ENCODE measurements at regions not wholly inside any gene's neighbourhood (a gene's known extent, or its start where the extent isn't known, plus 50 kb on each side); places are given as distances from the start of the nearest gene placed in this dataset.

DNA sequence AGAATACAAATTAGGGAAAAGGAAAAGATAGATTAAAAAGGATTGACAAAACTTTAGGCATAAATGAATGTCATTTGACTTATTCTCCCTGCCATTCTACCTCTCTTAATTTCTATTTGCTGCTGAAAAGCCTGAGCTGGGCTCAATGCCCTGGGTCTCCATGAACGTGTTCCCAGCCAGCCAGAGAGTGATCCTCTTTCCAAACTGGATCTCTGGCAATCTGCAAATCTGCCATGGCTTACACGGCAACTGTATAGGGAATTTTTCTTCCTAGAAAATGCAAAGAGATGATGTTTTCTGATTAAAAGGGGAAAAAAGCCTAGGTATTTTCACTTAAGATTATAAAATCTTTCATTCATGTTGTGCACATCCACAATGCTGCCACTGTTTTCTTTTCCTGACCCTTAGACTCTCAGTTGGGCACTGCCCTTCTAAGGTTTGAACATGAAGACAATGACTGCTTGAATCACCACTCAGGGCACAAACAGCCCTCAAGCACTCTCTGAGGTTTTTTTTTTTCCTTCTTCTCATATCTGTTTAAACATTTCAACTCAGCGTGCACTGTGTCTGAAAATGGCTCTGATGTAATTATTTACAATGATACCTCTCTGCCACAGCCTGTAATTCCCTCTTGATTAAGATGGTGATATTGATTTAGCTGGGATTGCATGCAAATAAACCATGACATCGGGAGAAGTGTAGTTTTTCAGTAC, 60.3 kb downstream of the DACT1 start:
- no peaks in the 10 kb centered on the region for H3K27me3 ChIP-seq (ENCODE audit: control insufficient read depth, insufficient read depth, low read length)
- H3K4me1 ChIP-seq (ENCODE audit: control insufficient read depth, insufficient read depth, low read length), result peaks cover 4% of the 10 kb centered on the region
- H3K9me3 ChIP-seq (ENCODE audit: control insufficient read depth, insufficient read depth, low read length), result no peaks in the 10 kb centered on the region
- no peak overlapping the region for H3K9ac ChIP-seq (ENCODE audit: low read depth, low read length)
- H3K36me3 ChIP-seq (ENCODE audit: control insufficient read depth, insufficient read depth, low read length), result no peaks in the 10 kb centered on the region
- H3K4me3 ChIP-seq (ENCODE audit: low read depth, low read length), result no peak overlapping the region

- Histone ChIP-seq H3K36me3 (ENCODE audit: control insufficient read depth, insufficient read depth, low read length) (no peaks in the 10 kb centered on the region), H3K4me1 (ENCODE audit: control insufficient read depth, insufficient read depth, low read length) (peaks cover 4% of the 10 kb centered on the region), H3K4me3 (ENCODE audit: low read depth, low read length) (no peak overlapping the region)
Measured at GRCh38 chr14:58699681-58700205, 62.0 kb downstream of the DACT1 start.

DNA sequence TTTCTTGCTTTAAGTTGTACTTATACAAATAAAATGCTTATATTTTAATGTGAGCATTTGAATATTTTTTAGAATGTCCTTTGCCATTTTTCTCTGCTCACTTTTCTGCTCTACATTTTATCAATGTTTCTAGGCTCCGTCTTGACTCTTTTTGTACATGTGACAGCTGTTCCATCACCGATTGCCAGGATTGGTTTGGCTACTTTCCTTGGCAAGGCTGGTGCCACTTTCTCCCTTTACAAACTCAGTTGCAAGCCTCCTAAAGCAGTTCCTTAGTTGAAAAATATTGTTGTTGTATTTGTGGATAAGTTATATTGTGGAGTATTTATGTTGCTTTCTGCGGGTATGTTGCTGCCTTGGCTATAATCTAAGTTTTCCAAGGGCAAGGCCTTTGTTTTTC, 63.4 kb downstream of the DACT1 start:
- Histone ChIP-seq H3K36me3 (ENCODE audit: control insufficient read depth, insufficient read depth, low read length) (no peaks in the 10 kb centered on the region), H3K27me3 (ENCODE audit: control insufficient read depth, insufficient read depth, low read length) (no peaks in the 10 kb centered on the region), H3K9me3 (ENCODE audit: control insufficient read depth, insufficient read depth, low read length) (no peaks in the 10 kb centered on the region), H3K4me3 (ENCODE audit: low read depth, low read length) (no peak overlapping the region), H3K9ac (ENCODE audit: low read depth, low read length) (no peak overlapping the region), H3K4me1 (ENCODE audit: control insufficient read depth, insufficient read depth, low read length) (peaks cover 4% of the 10 kb centered on the region)

More at GRCh38 chr14:58699681-58700205, 62.0 kb downstream of the DACT1 start:
- Histone ChIP-seq H3K9ac (ENCODE audit: low read depth, low read length) (no peak overlapping the region), H3K27me3 (ENCODE audit: control insufficient read depth, insufficient read depth, low read length) (no peaks in the 10 kb centered on the region), H3K9me3 (ENCODE audit: control insufficient read depth, insufficient read depth, low read length) (no peaks in the 10 kb centered on the region)

DNA sequence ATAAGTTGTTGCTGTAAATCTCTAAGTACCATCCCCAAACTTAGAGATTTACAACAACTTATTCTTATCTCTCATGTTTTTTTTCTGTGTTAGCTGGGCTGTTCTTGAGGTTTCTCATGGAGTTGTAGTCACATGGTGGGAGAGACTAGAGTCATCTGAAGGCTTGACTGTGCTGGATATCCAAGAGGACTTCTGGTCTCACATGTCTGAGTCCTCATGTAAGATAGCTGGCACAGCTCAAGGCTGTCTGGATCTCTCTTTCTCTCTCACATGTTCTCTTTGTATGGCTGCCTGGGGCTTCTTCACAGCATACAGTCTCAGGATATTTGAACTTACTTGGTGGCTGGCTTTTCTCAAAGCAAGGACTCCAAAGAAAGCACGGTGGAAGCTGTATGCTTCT, 63.8 kb downstream of the DACT1 start:
- no peaks in the 10 kb centered on the region for H3K36me3 ChIP-seq (ENCODE audit: control insufficient read depth, insufficient read depth, low read length)
- H3K27me3 ChIP-seq (ENCODE audit: control insufficient read depth, insufficient read depth, low read length), result no peaks in the 10 kb centered on the region
- peaks cover 4% of the 10 kb centered on the region for H3K4me1 ChIP-seq (ENCODE audit: control insufficient read depth, insufficient read depth, low read length)
- H3K4me3 ChIP-seq (ENCODE audit: low read depth, low read length), result no peak overlapping the region
- H3K9me3 ChIP-seq (ENCODE audit: control insufficient read depth, insufficient read depth, low read length), result no peaks in the 10 kb centered on the region
- H3K9ac ChIP-seq (ENCODE audit: low read depth, low read length), result no peak overlapping the region

DNA sequence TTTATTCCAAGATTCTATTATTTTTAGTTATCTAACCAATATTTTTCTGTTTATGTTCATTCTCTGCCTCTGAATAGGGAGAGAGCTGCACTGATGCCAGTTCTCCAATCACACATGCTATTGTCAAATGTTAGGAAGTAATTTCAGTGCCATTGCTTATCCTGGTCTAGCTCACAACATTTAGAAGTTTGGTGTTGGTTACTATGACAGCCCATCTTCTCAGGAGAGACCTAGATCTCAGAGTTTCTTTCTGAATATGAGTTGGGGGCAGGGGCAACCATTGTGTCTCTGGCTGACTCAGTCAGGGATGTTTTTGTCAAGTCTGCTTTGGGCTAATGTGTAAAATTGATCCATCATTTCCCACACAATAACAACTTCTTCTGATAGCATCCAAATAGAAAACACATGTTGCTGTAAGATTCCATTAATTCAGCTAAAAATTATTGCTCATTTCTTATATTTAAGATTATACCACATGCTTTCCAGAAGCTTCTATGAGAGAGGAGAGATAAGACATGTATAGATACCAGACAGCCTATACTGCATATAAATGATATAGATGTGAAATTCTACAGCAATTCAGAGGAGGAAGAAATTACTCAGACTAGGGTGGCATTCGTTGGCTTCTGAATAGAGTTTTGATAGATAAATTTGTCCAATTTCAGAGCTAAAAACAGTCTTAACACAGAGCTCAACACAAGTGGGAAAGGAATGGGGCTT, 64.8 kb downstream of the DACT1 start:
- H3K9me3 ChIP-seq (ENCODE audit: control insufficient read depth, insufficient read depth, low read length), result no peaks in the 10 kb centered on the region
- peaks cover 4% of the 10 kb centered on the region for H3K4me1 ChIP-seq (ENCODE audit: control insufficient read depth, insufficient read depth, low read length)
- H3K4me3 ChIP-seq (ENCODE audit: low read depth, low read length), result no peak overlapping the region
- H3K36me3 ChIP-seq (ENCODE audit: control insufficient read depth, insufficient read depth, low read length), result no peaks in the 10 kb centered on the region
- no peaks in the 10 kb centered on the region for H3K27me3 ChIP-seq (ENCODE audit: control insufficient read depth, insufficient read depth, low read length)
- no peak overlapping the region for H3K9ac ChIP-seq (ENCODE audit: low read depth, low read length)

DNA sequence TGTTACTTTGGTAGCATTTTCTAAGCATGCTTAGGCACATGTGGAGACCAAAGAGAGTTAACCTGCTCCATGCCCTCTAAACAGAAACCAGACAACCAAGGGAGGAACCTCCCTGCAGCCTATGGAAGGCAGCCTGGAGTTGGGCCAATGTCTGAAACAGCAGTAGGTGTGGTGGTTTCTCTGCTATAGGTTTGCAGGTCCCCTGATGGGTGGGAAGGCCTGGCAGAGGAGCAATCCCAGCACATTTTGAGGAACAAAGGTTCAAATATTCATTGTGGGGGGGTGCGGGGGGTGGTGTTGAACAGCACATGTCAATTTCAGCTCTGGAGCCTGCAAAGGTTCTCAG, 65.4 kb downstream of the DACT1 start:
- H3K9me3 ChIP-seq (ENCODE audit: control insufficient read depth, insufficient read depth, low read length), result no peaks in the 10 kb centered on the region
- H3K9ac ChIP-seq (ENCODE audit: low read depth, low read length), result no peak overlapping the region

DNA sequence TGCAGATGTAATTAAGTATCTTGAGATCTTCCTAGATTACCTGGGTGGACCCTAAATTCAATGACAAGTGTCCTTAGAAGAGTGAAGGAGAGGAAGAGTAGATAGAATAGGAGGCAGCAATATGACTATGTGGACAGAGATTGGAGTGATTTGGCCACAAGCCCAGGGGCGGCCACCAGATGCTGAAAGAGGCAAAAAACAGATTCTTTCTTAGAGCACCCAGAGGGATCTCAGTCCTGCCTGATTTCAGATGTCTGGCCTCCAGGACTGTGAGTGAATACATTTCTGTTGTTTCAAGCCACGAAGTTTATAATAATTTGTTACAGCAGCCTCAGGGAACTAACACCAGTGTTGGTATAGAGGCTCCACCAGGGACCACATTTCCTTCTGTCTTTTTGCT, 67.3 kb downstream of the DACT1 start:
- Histone ChIP-seq H3K36me3 (ENCODE audit: control insufficient read depth, insufficient read depth, low read length) (no peaks in the 10 kb centered on the region), H3K27me3 (ENCODE audit: control insufficient read depth, insufficient read depth, low read length) (no peaks in the 10 kb centered on the region), H3K4me1 (ENCODE audit: control insufficient read depth, insufficient read depth, low read length) (peaks cover 2% of the 10 kb centered on the region), H3K9ac (ENCODE audit: low read depth, low read length) (no peak overlapping the region), H3K4me3 (ENCODE audit: low read depth, low read length) (no peak overlapping the region), H3K9me3 (ENCODE audit: control insufficient read depth, insufficient read depth, low read length) (no peaks in the 10 kb centered on the region)

More for the DNA sequence above, 65.4 kb downstream of the DACT1 start:
- Histone ChIP-seq H3K36me3 (ENCODE audit: control insufficient read depth, insufficient read depth, low read length) (no peaks in the 10 kb centered on the region), H3K27me3 (ENCODE audit: control insufficient read depth, insufficient read depth, low read length) (no peaks in the 10 kb centered on the region), H3K4me1 (ENCODE audit: control insufficient read depth, insufficient read depth, low read length) (peaks cover under 1% of the 10 kb centered on the region), H3K4me3 (ENCODE audit: low read depth, low read length) (no peak overlapping the region)

DNA sequence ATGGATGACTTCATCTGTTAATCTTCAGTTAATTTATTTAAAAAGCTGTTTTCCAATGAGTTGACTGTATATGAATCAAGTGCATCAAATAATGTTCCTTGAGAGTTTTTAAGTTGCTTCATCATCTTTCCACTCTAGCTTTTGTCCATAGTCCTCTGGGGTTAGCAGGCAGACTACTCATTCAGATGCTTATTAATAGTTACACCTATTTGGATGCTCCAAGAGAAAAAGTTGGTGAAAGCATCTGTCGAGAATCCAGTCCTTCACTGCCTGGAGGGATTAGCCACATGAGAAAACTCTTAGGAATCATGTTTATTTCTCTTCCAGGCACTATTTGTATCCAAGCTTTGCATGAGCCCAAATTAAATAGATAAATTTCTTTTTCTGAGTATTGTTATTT, 70.2 kb downstream of the DACT1 start:
- H3K9me3 ChIP-seq (ENCODE audit: control insufficient read depth, insufficient read depth, low read length), result no peaks in the 10 kb centered on the region
- H3K9ac ChIP-seq (ENCODE audit: low read depth, low read length), result no peak overlapping the region
- no peaks in the 10 kb centered on the region for H3K36me3 ChIP-seq (ENCODE audit: control insufficient read depth, insufficient read depth, low read length)
- H3K4me3 ChIP-seq (ENCODE audit: low read depth, low read length), result no peak overlapping the region
- H3K4me1 ChIP-seq (ENCODE audit: control insufficient read depth, insufficient read depth, low read length), result peaks cover 2% of the 10 kb centered on the region
- no peaks in the 10 kb centered on the region for H3K27me3 ChIP-seq (ENCODE audit: control insufficient read depth, insufficient read depth, low read length)

DNA sequence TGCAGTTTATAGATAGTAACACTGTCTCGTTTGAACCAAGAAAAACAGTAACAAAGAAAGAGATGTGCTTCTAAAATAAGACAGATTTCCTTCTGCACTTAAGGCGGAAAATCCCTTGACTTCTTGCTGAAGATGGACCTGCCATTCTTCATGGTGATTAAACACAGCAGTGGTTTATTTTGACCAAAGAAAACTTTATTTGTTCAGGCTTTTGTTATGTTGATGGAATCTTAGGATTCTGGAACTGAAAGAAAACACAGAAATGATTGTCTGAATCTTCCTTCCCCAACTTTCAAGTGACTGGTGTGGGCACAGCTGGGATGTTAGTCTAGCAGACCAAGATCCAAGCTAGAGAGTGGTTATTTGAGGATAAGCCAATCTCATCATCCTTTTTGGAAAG, 72.2 kb downstream of the DACT1 start:
- Histone ChIP-seq H3K36me3 (ENCODE audit: control insufficient read depth, insufficient read depth, low read length) (no peaks in the 10 kb centered on the region), H3K4me3 (ENCODE audit: low read depth, low read length) (no peak overlapping the region), H3K9ac (ENCODE audit: low read depth, low read length) (no peak overlapping the region), H3K9me3 (ENCODE audit: control insufficient read depth, insufficient read depth, low read length) (no peaks in the 10 kb centered on the region), H3K27me3 (ENCODE audit: control insufficient read depth, insufficient read depth, low read length) (no peaks in the 10 kb centered on the region), H3K4me1 (ENCODE audit: control insufficient read depth, insufficient read depth, low read length) (peaks cover 2% of the 10 kb centered on the region)

GRCh38 chr14:58711382-58711781, 73.6 kb downstream of the DACT1 start:
- Histone ChIP-seq H3K9ac (ENCODE audit: low read depth, low read length) (no peak overlapping the region), H3K9me3 (ENCODE audit: control insufficient read depth, insufficient read depth, low read length) (no peaks in the 10 kb centered on the region), H3K4me3 (ENCODE audit: low read depth, low read length) (no peak overlapping the region), H3K36me3 (ENCODE audit: control insufficient read depth, insufficient read depth, low read length) (no peaks in the 10 kb centered on the region), H3K27me3 (ENCODE audit: control insufficient read depth, insufficient read depth, low read length) (no peaks in the 10 kb centered on the region), H3K4me1 (ENCODE audit: control insufficient read depth, insufficient read depth, low read length) (peaks cover 2% of the 10 kb centered on the region)

DNA sequence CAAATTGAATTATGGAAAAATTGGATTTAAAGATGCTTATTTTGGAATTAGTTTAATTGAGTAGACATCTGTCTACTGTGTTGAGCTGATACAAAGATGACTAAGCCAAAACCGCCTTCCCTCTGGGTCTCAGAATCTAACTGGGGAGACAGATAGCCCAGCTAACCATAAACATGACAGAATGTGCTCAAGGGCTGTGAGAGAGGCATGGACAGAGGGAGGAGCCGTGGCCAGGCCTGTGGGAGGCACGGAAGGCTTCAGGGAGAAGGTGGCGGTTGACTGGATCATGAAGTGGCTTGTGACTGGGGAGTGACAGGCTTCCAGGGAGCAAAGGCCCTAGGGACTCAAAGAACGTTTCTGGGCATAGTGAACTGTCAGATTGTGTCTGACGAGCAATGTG, 74.6 kb downstream of the DACT1 start:
- no peaks in the 10 kb centered on the region for H3K36me3 ChIP-seq (ENCODE audit: control insufficient read depth, insufficient read depth, low read length)
- H3K9me3 ChIP-seq (ENCODE audit: control insufficient read depth, insufficient read depth, low read length), result no peaks in the 10 kb centered on the region
- H3K4me1 ChIP-seq (ENCODE audit: control insufficient read depth, insufficient read depth, low read length), result peaks cover 2% of the 10 kb centered on the region
- no peaks in the 10 kb centered on the region for H3K27me3 ChIP-seq (ENCODE audit: control insufficient read depth, insufficient read depth, low read length)
- no peak overlapping the region for H3K4me3 ChIP-seq (ENCODE audit: low read depth, low read length)
- no peak overlapping the region for H3K9ac ChIP-seq (ENCODE audit: low read depth, low read length)

- Histone ChIP-seq H3K36me3 (ENCODE audit: control insufficient read depth, insufficient read depth, low read length) (no peaks in the 10 kb centered on the region), H3K27me3 (ENCODE audit: control insufficient read depth, insufficient read depth, low read length) (no peaks in the 10 kb centered on the region), H3K4me1 (ENCODE audit: control insufficient read depth, insufficient read depth, low read length) (peaks cover 2% of the 10 kb centered on the region), H3K9me3 (ENCODE audit: control insufficient read depth, insufficient read depth, low read length) (no peaks in the 10 kb centered on the region), H3K4me3 (ENCODE audit: low read depth, low read length) (no peak overlapping the region), H3K9ac (ENCODE audit: low read depth, low read length) (no peak overlapping the region)
Measured at GRCh38 chr14:58713677-58714076, 75.9 kb downstream of the DACT1 start.

Data from iPS-15b (cell line).